DND-41 (cell line): ENCODE measurements at regions not wholly inside any gene's neighbourhood (a gene's known extent, or its start where the extent isn't known, plus 50 kb on each side); places are given as distances from the start of the nearest gene placed in this dataset.

Experiments
- EZH2 ChIP-seq: IDR thresholded peaks from 3 replicates; pipeline ENCODE4 v1.6.1; 2012; ENCODE audit warnings: borderline replicate concordance, low read depth, mild to moderate bottlenecking, moderate library complexity, low read length, inconsistent platforms; ENCODE audit not compliant: severe bottlenecking
- TF ChIP-seq, protein P1 (sequence below): IDR thresholded peaks from 2 replicates; pipeline ENCODE4 v1.5.1; 2012; ENCODE audit warnings: borderline replicate concordance, low read length, moderate library complexity, mild to moderate bottlenecking; ENCODE audit not compliant: poor library complexity, severe bottlenecking; ENCODE audit errors: extremely low read depth

DNA sequence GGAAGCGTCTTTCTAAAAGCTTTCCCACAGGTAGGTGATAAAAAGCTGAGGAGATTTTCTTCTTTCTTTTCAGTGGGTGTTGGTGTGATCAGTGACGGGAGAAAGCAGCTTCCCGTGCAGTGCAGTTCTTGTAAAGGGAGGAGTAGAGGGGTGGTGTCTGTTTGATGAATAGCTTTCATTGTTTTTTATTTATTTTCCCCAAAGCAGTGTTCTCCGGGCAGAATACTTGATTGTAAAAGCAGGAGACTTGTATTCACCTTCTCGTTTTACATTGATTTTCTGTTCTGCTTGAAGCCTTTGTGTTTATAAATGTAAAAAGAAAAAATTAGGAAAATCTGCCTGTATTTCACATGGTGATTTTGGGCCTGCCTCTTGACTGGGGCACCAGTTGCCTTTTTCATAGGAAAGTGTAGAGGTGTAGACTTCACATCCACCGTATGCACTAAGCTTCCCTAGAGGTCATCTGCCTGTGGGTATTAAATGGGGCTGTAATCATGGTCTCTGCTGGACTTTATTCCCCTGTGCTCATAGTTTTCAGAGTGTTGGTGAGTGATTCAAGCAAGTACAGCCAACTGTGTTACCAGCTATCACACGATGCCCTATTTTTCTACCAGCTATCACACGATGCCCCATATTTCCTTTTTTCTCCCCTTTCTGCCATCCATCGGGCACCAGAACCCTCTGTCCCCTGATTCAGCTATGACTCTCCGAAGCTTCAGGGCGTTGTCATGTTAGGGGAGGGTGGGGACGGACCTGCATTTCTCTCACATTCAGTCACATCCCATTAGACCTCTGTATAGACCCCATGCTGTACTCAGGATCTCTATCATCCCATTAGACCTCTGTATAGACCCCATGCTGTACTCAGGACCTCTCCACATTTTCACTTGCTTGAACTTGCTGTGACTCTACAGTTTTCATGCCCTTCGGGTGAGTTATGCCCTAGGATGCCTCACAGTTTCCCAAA is 526.5 kb downstream of the TRIML1 start:
- TF ChIP-seq, protein P1, sequence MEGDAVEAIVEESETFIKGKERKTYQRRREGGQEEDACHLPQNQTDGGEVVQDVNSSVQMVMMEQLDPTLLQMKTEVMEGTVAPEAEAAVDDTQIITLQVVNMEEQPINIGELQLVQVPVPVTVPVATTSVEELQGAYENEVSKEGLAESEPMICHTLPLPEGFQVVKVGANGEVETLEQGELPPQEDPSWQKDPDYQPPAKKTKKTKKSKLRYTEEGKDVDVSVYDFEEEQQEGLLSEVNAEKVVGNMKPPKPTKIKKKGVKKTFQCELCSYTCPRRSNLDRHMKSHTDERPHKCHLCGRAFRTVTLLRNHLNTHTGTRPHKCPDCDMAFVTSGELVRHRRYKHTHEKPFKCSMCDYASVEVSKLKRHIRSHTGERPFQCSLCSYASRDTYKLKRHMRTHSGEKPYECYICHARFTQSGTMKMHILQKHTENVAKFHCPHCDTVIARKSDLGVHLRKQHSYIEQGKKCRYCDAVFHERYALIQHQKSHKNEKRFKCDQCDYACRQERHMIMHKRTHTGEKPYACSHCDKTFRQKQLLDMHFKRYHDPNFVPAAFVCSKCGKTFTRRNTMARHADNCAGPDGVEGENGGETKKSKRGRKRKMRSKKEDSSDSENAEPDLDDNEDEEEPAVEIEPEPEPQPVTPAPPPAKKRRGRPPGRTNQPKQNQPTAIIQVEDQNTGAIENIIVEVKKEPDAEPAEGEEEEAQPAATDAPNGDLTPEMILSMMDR = no peak
- TF ChIP-seq EZH2 = no peak
